ENCODE measurements at regions not wholly inside any gene's neighbourhood (a gene's known extent, or its start where the extent isn't known, plus 50 kb on each side); places are given as distances from the start of the nearest gene placed in this dataset.

DNA sequence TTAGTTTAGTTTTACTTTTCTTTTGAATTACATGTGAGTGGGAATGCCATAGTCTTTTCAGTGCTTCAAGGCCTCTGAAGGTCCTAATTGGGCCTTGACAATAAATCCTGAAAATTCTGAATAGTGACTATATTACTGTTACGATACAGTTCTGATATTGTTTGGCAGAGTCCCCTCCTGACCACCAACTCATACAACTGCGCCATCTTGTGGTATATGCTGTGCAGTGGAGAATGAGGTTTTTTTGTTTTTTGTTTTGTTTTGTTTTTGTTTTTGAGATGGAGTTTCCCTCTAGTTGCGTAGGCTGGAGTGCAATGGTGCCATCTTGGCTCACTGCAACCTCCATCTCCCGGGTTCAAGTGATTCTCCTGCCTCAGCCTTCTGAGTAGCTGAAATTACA is 56.6 kb upstream of the CHRDL1 start:
- peak; percentile 23 for DNase-seq (ENCODE audit: low spot score)

DNA sequence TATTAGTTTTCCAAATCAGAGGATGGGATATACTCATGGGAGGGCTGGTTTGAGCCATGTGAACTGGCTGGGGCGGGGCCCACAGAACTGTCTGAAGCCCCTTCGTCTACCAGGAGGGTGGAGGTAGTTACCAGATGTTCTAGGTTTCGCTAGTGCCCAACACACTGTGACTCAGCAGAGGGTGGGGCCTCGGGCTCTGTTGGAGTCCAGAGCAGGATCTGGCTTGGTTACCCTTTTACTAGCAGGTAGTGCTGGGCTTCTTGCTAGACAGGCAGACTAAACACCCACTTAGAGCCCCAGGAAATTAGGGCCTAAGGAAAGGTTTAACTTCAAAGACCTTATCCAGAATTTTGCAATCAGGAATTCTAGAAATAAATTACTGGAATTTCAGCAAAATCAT is 56.2 kb upstream of the CHRDL1 start:
- peak; percentile 12 for DNase-seq (ENCODE audit: low spot score)

DNA sequence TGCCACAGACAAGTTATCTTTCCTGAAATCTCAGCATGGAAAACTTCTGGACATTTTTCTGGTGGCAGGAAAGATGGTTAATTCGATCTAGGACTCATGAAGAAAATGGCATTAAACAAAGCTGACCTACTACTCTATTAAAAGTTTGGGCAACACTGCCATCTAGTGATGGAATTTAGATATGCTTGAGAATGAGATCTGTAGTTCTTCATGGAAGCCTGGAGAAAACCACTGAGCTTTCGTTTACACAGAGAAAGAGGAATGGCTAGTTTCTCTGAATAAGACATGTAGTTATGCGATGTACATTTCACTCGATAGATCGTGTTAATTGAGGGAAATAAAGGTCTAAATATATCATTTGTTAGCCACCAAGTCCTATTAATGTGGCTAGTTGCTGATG is 51.7 kb upstream of the CHRDL1 start:
- DNase-seq (ENCODE audit: low spot score), result peak; percentile 70

- no peak for DNase-seq (ENCODE audit: low spot score)
Observed at GRCh38 chrX:110846071-110846470, 50.5 kb upstream of the CHRDL1 start.
